ENCODE measurements at regions not wholly inside any gene's neighbourhood (a gene's known extent, or its start where the extent isn't known, plus 50 kb on each side); places are given as distances from the start of the nearest gene placed in this dataset.

DNA sequence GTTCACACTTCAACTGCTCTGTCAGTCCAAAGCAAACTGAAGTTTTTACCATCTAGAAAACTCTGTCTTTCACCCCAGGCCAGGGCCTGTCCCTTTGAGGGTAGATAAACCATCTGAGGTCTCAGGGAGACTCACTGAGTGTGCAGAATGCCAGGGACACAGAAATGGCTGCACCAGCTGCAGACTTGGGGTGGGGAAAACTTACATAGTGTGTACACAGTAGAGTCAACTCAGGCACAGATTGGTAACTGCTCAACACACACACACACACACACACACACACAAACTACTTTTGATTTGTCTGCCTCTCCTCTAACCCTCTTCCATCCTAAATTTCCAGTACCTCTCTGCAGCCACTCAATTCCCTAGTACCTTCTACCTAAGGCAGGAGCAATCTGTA lies 374.9 kb upstream of the JAG1 start:
- TF ChIP-seq CTCF (IDR thresholded peaks at IDR 0.05) (no peak), NRF1 (IDR thresholded peaks at IDR 0.05; ENCODE audit: low read depth, low read length) (no peak), RFX5 (IDR thresholded peaks at IDR 0.05; ENCODE audit: low read length) (no peak), POLR2AphosphoS5 (IDR thresholded peaks at IDR 0.05; ENCODE audit: low read depth, low read length) (no peak)
